DMS79 treated with DMSO at 0.1 percent for 48 hours (cell line): ENCODE measurements at regions not wholly inside any gene's neighbourhood (a gene's known extent, or its start where the extent isn't known, plus 50 kb on each side); places are given as distances from the start of the nearest gene placed in this dataset.
A peak's percentile ranks its signal among the peaks of the same experiment; 100 is the strongest.
"Not testable (repeated sequence)": the region's sequence is repeated elsewhere in the genome, so short reads cannot be mapped to it uniquely, and the experiment has no call there.

Experiments used
- DNase-seq: peaks from one replicate; lab custom pipeline; 2025; lab: John Stamatoyannopoulos, UW

DNA sequence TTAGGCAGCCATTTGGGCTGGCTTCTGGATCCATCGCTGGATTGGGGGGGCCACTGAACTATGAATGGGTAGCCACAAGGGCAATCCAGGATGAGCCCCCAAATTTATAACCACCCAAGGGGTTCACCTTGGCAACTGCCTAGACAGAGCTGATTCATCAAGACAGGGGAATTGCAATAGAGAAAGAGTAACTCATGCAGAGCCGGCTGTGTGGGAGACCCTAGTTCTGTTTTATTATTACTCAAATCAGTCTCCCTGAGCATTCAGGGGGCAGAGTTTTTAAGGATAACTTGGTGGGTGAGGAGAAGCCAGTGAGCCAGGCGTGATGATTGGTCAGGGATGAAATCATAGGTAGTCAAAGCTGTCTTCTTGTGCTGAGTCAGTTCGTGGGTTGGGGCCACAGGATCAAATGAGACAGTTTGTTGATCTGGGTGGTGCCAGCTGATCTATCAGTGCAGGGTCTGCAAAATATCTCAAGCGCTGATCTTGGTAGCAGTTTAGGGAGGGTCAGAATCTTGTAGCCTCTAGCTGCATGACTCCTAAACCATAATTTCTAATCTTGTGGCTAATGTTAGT is 57.9 kb downstream of the DNAJB9 start:
- no peak for DNase-seq

DNA sequence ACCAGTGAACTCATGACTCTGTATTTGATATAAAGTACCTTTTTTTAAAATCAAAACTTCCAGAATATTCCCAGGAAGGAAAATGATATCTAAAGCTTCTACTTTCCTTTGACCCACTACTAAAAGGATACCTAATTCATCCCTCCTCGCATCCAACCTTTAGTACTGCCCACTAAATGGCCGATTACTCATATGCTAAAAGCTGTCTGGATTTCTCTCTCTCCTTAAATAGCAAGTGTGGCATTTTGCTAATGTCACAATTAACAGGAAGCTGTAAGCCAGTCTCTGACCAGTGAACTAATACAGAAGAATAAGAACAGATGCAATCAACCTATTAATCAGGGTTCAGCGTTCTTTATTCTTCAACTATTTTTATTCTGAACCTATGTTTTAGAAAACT is 59.0 kb downstream of the DNAJB9 start:
- no peak for DNase-seq

DNA sequence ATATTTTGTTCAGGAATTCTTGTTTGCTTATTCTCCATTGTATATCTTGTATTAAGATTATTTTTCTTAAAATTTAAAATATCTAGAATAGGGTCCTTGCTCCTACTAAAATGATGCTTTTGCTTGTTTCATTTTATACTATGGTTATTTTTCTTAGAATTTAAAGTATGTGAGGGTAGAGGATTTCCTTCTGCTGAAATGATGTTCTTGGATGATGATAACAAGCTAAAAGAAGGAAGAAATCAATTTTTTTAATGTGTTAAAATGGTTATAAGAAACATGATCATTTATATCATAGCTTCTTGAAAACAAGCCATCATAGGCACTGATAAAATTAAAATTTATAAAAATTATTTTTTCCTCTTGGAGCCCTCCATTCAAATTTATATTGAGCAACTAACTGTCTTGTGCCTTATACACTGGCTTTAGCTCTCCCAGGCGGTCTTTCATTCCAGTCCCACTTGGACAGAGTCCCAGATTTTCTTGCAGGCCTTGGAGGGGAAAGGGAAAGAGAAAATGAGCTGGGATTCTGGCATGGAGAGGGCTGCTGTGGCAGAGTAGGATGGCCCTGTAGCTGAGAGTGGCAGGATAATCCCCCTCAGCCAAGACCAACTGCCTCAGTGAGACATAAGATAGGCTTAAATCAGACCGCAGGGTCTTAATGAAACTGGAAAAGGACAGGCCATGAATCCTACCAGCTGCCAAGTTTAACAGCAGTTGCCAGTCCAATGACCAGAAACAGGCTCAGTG is 60.2 kb downstream of the DNAJB9 start:
- DNase-seq = no peak

DNA sequence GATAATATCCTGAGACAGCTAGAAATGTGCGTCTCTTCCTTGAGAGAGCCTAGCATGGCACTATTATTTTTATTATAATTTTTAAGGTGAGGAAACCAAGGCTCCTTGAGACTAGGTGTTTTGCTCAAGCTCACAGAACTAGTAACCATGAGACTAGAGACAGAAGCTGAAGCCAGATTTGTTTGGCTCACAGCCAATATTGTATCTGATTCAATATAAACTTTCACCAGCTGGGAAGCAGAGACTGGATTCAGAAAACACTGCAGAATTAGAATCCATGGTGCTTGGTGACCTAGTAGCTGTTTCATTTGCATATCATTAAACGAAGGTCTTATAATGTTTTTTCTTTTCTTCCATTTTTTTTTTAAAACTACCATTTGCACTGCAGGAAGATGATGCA is 64.4 kb downstream of the DNAJB9 start:
- DNase-seq = no peak

DNA sequence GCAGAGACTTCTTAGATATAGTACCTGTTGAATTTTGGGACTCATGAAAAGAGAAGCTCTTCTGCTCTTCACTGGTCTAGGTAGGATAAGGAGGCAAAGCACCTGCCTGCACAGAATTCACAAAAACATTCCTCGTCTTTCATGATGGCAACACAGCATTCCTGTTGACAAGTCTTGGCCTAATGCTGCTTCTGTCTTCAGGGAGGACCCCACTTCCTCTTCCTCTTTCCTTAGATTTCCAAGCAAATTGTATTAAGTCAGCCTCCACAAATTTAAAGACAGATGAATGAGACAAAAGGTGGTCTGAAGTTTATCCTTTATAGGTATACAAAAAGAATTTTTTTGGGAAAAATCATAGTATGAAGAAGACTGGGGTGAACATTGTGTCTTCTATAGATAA is 64.9 kb downstream of the DNAJB9 start:
- DNase-seq = no peak

DNA sequence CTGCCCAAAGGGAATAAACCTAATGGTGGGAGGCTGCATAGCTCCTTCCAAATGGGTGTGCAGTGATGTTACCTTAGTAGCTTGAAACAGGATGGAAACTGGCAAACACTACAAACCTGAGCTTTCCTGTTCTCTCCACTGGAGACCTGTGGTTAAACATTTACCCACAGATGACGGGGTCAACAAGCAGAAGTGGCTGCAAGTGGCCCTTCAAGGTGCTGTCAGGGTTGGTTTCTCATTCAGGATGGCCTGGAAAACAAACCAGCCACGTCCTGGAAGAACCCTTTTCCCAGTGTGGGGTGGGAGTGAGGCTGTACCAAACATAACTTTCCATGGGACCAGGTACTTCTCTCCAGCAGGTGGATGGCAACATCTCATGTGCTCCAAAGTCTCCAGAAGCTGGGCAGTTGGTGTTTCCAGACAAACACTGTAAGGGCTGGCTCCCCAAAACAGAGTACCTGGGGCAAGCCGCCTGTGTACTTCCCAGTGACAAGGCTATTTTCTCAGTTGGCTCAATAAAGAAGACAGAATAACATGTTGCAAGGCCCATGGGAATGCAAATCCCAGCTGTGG is 67.5 kb downstream of the DNAJB9 start:
- DNase-seq = peak; percentile 76

DNA sequence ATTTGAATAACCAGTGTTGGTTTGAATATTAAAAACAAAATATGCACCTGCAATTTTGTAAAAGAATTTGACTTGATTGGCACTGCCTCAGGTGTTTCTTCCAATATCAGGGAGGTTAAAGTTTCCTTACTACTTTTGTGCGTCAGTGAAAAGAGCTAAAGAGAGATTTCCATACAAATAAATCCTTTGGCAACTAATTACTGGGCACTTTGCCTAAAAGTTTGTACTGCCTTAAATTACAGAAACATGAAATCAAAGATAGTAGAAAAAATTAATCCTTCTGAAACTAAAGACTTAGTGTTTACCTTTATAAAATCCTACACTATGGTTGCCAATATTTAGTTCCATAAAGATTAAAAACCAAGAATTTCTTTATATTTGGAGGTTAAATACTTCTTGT is 72.5 kb downstream of the DNAJB9 start:
- DNase-seq = no peak

DNA sequence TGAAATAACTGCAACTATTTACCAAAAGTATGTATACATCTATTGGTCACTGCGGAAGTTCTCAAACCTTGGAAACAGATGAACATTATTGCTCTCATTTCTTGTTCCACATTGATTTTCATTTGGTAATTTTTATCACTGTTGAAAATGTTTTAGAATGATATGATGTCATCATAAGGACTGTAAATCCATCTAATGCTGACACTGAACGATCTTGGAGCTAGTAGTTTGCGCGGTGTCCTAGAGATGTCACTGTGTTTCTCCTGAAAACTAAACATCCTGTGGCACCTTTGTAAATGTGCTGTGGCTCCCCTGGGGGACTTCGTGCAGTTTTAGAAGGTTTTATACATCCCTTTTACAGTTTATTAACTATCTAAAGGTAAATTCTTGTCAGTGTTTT is 73.5 kb downstream of the DNAJB9 start:
- no peak for DNase-seq

DNA sequence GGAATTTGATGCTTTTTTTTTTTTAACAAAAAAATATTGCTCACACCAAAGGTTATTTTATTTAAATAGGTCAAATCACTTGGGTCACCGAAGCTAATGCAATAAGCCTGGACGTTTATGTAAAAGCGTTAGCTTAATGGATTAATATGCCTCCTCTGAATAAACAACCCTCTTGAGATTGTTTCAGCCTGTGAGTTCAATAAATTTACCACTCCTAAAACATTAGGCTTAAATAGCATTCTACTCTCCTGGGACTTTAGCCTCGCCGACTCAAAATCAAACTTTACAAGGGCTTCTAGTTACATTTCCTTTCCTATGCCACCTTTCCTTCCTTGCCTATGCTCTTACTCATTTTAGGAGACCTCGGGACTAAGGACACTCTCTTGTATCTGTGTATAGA is 79.3 kb downstream of the DNAJB9 start:
- peak; percentile 31 for DNase-seq

DNA sequence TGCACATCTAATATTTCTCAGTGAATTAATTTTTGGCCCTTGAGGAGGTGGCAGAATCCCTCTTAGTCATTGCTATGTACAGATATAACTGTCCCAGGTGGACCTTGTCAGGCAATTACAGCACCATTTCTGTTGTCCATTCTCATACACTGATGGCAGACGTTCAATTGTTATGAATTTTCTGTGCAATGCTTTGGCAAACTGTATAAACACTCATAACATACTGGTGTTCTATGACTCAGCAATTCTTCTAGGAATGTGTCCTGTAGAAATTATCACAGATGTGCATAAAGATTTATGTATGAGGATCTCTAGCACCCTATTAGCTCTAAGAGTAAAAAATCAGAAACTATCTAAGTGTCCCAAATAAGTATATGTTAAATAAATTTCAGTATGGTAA is 80.8 kb downstream of the DNAJB9 start:
- no peak for DNase-seq

DNA sequence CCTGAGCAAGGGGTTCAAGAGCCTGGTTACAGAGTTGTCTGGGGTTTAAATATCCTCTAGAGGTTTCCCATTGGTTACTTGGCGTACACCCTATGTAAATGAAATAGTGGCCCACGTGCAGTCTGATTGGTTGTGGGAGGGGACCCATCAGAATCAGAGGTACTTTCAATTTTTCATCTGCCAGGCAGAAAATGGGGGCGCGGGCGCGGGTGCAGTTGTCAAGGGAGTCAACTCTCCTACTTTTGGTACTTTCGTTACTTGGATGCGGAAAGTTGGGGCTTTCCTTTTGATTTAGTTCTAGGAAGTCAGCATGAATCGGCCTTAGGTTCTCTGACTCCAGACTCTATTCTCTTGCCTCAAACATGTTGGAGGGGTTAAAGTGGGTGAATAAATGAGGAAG is 83.2 kb downstream of the DNAJB9 start:
- no peak for DNase-seq

DNA sequence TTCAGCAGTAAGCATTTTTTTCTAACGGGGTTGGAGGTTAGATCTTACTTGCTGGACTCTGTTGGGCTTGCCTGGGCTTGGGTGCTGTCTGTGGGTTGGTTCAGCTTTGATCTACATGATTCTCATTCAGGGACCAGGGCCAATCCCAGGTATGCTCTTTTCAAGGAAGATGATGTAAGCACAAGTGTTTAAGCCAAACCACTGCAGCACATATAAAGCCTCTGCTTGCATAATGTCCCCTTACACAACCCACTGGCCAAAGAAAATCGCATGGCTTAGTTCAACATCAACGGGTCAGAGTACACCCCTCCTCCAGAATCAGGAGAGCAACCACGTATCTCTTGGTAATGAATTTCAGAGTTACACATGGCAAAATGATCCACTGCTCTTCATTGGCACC is 83.9 kb downstream of the DNAJB9 start:
- DNase-seq = no peak

DNA sequence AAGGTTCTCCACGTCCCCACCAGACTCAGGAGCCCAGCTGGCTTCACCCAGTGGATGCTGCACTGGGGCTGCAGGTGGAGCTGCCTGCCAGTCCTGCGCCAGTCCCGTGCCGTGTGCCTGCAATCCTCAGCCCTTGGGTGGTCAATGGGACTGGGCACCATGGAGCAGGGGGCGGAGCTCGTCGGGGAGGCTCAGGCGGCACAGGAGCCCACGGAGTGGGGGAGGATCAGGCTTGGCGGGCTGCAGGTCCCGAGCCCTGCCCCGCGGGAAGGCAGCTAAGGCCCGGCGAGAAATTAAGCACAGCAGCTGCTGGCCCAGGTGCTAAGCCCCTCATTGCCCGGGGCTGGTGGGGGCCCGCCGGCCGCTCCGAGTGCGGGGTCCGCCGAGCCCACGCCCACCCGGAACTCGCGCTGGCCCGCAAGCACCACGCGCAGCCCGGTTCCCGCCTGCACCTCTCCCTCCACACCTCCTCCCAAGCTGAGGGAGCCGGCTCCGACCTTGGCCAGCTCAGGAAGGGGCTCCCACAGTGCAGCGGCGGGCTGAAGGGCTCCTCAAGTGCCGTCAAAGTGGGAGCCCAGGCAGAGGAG is 87.6 kb downstream of the DNAJB9 start:
- not testable (repeated sequence) for DNase-seq

DNA sequence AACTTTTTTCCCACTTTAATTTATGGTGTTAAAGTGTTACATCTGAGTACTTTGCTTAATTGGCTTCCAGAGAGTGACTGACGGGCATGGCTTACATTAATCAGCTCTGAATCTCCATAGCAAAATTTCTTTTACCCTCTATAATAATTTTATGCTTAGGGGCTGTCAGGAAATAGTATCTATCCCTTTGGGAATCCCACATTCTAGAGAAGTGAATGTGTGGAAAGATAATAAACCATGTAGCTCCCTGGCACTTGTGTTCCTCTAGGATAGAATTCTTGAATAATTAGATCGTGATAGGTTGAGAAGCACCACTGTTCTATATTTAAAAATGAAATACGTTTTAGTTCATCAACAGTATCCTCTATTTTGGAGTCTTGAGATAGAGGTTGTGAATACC is 89.6 kb downstream of the DNAJB9 start:
- DNase-seq = no peak

DNA sequence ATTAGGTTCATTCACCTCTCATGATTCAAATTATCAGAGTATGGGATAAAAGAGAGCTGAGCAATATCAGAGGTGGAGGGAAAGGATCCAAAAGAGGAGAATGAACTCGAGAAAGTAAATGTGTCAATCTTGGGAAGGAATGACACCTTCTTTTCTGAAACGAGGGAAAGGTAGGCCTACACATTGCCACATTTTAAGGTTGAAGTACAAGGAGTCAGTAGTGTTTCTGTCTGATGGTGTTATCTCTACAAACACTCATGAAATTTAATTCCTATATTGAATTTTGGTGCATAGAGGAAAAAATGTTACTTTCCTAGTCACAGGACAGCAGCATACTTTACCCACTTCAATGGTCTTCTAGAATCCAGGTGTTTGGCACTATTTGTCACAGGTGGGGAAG is 90.2 kb downstream of the DNAJB9 start:
- DNase-seq = no peak

DNA sequence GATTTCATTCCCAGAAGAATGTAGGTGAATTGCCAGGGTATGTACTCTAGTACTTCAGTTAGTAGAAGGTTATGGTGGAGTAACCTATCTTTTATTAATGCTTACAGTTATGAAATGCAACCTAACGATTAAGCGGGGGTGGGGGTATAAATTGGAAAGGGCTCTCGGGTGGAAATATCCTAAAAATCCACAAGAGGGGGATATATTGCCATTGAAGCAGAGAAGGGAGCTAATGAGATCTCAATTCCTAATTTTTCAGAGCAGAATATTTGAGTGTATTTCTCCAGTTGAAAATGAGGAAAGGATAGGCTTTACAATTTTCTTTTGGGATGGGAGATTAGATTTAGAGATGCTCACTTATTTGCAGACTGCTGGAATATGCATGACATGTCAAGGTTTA is 90.8 kb downstream of the DNAJB9 start:
- DNase-seq = no peak

DNA sequence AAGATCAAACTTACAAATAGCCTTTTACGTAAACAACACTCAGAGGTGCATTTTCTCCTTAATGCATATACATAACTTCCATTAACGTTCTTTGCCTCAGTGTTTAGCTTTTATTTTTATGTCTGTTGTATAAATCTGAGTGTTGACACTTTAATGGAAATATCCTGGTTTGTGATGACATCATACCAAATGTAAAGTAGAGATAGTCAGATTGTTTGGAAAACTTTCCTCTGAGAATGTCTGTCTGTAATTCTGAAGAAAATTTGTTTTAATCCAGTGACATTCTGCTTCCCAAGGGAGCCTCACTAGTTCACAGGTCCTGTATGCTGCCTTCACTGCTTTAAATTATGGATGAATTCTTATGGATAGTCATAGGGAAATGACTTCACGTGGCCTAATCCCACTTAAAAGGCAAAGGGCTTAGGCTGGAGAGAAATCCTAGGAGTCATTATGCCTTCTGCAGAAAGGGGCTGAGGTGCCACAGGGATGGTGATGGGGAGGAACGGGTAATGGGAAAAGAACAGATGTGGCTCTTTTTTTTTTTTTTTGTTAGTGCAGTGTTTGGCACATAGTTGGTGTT is 93.2 kb downstream of the DNAJB9 start:
- no peak for DNase-seq

DNA sequence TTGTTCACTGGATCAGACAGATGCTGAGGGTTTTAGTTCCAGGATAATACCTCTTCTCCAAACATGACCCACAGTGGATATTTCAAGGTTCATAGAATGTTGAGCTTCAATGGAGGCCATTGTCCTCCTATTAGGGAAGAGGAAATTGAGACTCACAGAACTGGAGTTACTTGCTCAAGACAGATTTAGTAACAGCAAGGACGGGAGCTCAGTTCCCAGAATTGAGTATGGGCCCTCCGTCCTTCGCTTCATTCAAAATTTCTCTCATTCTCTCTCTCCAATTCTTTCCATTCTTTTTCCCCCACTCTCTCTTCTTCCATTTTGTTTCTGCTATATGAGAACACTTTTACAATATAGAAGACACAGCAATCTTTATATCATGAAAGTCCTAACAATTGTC is 94.0 kb downstream of the DNAJB9 start:
- no peak for DNase-seq

DNA sequence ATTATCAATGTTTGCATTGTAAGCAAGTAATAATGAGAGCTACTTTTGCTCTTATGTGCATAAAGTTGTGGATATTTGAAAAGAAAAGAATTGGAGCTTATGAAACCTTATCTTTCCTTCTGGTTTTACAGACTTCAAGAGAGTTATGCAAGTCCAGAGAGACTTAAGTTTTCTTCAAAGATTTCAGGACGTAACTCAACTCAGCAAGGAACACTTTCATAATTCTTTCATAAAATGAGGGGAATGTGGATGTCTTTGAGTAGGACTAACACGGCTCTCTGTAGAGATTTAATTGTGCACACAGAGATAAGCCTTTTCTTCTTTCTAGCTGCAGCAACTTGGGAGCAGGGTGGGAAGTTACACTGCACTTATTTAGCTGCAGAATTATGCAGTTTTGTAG is 97.5 kb downstream of the DNAJB9 start:
- DNase-seq = no peak

DNA sequence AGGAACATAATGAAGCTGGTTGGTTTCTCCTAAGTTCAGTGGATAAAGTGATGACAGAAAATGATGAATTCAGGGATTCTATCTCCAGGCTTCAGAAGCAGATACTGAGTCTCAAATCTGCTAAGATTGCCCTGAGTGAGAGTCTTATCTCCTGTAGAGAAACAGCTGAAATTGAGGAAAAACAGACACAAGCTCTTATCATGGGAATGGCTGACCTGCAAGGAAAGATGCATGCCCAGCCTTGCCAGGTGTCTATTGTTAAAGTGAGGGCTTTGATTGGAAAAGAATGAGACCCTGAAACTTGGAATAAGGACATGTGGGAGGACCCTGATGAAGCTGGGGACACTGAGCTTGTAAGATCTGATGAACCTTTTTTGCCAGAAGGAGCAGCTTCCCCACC is 100.3 kb downstream of the DNAJB9 start:
- DNase-seq = no peak

DNA sequence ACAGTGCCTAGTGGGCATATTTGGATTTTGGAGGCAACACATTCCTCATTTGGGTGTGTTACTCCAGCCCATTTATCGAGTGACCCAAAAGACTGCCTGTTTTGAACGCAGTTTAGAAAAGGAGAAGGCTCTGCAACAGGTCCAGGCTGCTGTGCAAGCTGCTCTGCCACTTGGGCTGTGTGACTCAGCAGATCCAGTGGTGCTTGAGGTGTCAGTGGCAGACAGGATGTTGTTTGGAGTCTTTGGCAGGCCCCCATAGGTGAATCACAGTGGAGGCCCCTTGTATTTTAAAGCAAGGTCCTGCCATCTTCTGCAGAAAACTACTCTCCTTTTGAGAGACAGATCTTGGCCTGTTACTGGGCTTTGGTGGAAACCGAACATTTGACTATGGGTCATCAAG is 104.0 kb downstream of the DNAJB9 start:
- not testable (repeated sequence) for DNase-seq

DNA sequence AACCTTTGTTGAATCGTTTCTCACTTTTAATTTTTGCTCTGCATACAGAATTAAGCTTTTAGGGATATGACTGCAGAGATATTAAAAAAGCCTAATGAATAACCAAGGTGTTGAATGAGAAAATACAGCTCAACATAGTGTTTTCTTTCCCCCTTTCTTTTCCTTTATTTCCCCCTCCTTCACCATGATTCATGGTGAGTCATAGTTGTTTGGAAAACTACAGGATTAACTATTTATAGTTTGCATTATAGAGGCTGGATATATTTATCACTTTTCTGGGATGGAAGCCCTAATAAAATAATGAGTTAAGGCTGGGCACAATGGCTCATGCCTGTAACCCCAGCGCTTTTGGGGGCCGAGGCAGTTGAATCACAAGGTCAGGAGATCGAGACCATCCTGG is 115.0 kb downstream of the DNAJB9 start:
- DNase-seq = no peak

DNA sequence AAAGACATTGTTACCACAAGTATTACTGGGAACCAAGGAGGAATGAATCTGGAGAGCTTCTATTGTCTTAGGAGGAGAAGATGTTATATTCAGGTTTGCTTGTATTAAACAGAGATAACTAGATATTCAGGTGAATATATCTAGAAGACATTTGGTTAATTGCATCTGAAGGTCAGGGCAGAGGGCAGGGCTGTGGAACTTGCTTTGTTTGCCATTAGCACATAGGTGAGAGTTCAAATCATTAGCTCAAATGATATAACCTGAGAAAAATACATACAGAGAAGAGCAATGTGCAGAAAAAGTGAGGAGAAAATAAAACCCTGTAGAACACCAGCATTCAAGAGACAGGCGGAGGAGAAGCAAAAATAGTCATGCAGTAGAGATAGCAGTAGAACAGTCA is 116.8 kb downstream of the DNAJB9 start:
- DNase-seq = no peak
